ENCODE measurements at regions not wholly inside any gene's neighbourhood (a gene's known extent, or its start where the extent isn't known, plus 50 kb on each side); places are given as distances from the start of the nearest gene placed in this dataset.

- TF ChIP-seq CTCF (IDR thresholded peaks at IDR 0.05; ENCODE audit: extremely low read depth, missing control alignments), result no peak
Measured at GRCh38 chr12:45128637-45129036, 77.7 kb upstream of the DBX2 start.

GRCh38 chr12:45130881-45131281 lies 80.0 kb upstream of the DBX2 start:
- peak; percentile 47 for TF ChIP-seq CTCF (IDR thresholded peaks at IDR 0.05; ENCODE audit: extremely low read depth, missing control alignments)
- DNase-seq (ENCODE audit: low spot score), result peak; percentile 59

More at GRCh38 chr12:45128637-45129036, 77.7 kb upstream of the DBX2 start:
- no peak for DNase-seq (ENCODE audit: low spot score)

DNA sequence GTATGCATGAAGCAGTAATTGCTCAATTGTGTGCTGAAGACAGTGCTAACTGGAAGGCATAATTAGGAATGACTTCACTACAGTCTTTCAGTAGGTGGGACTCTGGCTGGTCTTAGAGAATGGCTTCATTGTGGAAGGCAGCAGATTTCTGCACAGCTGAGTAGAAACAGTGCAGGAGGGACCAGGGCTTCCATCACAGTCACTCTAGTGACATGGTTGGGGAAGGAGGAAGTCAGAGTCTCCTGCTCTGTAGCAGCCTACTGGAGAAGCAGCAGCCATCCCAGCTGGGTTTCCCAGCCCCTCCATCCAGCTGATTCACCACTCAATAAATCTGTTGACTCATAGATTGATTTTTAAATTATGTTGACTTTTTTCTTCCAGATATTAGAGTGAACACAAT lies 80.6 kb upstream of the DBX2 start:
- TF ChIP-seq CTCF (IDR thresholded peaks at IDR 0.05; ENCODE audit: extremely low read depth, missing control alignments), result no peak
- no peak for DNase-seq (ENCODE audit: low spot score)

GRCh38 chr12:45138609-45139008 lies 77.3 kb upstream of the ANO6 start:
- TF ChIP-seq CTCF (IDR thresholded peaks at IDR 0.05; ENCODE audit: extremely low read depth, missing control alignments), result no peak
- no peak for DNase-seq (ENCODE audit: low spot score)

GRCh38 chr12:45148006-45148405 lies 67.9 kb upstream of the ANO6 start:
- TF ChIP-seq CTCF (IDR thresholded peaks at IDR 0.05; ENCODE audit: extremely low read depth, missing control alignments), result no peak
- no peak for DNase-seq (ENCODE audit: low spot score)

DNA sequence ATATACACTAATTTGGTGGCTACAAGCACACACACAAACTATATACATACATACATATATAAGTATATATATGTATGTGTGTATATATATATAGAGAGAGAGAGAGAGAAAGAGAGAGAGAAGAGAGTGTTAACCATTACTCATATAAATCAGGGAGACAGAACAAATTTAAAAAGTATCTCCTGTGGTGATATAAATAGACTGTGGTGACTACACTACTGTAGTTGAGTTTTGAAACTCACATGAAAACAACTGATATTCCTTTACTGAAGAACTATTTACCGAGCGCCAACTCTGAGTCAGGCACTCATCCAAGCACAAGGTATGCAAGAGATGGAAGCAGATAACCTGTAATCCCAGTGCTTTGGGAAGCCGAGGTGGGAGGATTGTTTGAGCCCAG lies 67.3 kb upstream of the ANO6 start:
- no peak for TF ChIP-seq CTCF (IDR thresholded peaks at IDR 0.05; ENCODE audit: extremely low read depth, missing control alignments)
- no peak for DNase-seq (ENCODE audit: low spot score)

GRCh38 chr12:45165284-45165683 lies 50.6 kb upstream of the ANO6 start:
- no peak for TF ChIP-seq CTCF (IDR thresholded peaks at IDR 0.05; ENCODE audit: extremely low read depth, missing control alignments)
- DNase-seq (ENCODE audit: low spot score), result no peak
